HEK293 (cell line): ENCODE measurements at regions not wholly inside any gene's neighbourhood (a gene's known extent, or its start where the extent isn't known, plus 50 kb on each side); places are given as distances from the start of the nearest gene placed in this dataset.

Source experiments
- CTCF ChIP-seq: fragments of 450-650 bp; formaldehyde crosslinking; IDR thresholded peaks from 2 replicates; pipeline ENCODE4 v1.5.1; 2016; ENCODE audit warnings: missing biosample characterization, missing genetic modification characterization
- OSR2 ChIP-seq: fragments of 450-650 bp; formaldehyde crosslinking; IDR thresholded peaks from 2 replicates; pipeline ENCODE4 v1.5.1; 2016; ENCODE audit warnings: missing biosample characterization, missing genetic modification characterization
- PBX3 ChIP-seq: sonication (generic); formaldehyde crosslinking; IDR thresholded peaks from 2 replicates; pipeline ENCODE4 v1.8.1; 2022; ENCODE audit warnings: mild to moderate bottlenecking, moderate library complexity, missing genetic modification reagents

GRCh38 chr6:140091895-140092294 lies 717.4 kb upstream of the CITED2 start:
- TF ChIP-seq OSR2 (tag by site-specific recombination): no peak
- TF ChIP-seq CTCF (tag by site-specific recombination): no peak
- TF ChIP-seq PBX3: no peak
